DMS153 (cell line): ENCODE measurements at regions not wholly inside any gene's neighbourhood (a gene's known extent, or its start where the extent isn't known, plus 50 kb on each side); places are given as distances from the start of the nearest gene placed in this dataset.

Experiments used
- DNase-seq: peaks from one replicate; lab custom pipeline; 2025; lab: John Stamatoyannopoulos, UW

GRCh38 chr5:163622799-163623198 is 117.4 kb downstream of the MAT2B start:
- no peak for DNase-seq

GRCh38 chr5:163623524-163623923 is 118.1 kb downstream of the MAT2B start:
- no peak for DNase-seq

GRCh38 chr5:163623986-163624385 is 118.6 kb downstream of the MAT2B start:
- no peak for DNase-seq

GRCh38 chr5:163624431-163624830 is 119.0 kb downstream of the MAT2B start:
- DNase-seq: no peak

- no peak for DNase-seq
Observed at GRCh38 chr5:163626904-163627434, 121.5 kb downstream of the MAT2B start.

- no peak for DNase-seq
Observed at GRCh38 chr5:163631856-163632255, 126.4 kb downstream of the MAT2B start.

GRCh38 chr5:163633926-163634460 is 128.6 kb downstream of the MAT2B start:
- DNase-seq: no peak

GRCh38 chr5:163635631-163636030 is 130.2 kb downstream of the MAT2B start:
- DNase-seq: no peak

- DNase-seq: no peak
Observed at GRCh38 chr5:163642904-163643303, 137.5 kb downstream of the MAT2B start.

GRCh38 chr5:163645421-163646416 is 140.3 kb downstream of the MAT2B start:
- no peak for DNase-seq

GRCh38 chr5:163649514-163649913 is 144.1 kb downstream of the MAT2B start:
- no peak for DNase-seq

- no peak for DNase-seq
Observed at GRCh38 chr5:163653526-163653925, 148.1 kb downstream of the MAT2B start.

GRCh38 chr5:163658702-163659567 is 153.5 kb downstream of the MAT2B start:
- no peak for DNase-seq

- DNase-seq: no peak
Observed at GRCh38 chr5:163659568-163659902, 154.1 kb downstream of the MAT2B start.

- DNase-seq: no peak
Observed at GRCh38 chr5:163660486-163660885, 155.1 kb downstream of the MAT2B start.

GRCh38 chr5:163661360-163661759 is 155.9 kb downstream of the MAT2B start:
- DNase-seq: no peak

- DNase-seq: no peak
Observed at GRCh38 chr5:163670036-163670435, 164.6 kb downstream of the MAT2B start.

GRCh38 chr5:163677092-163677491 is 171.7 kb downstream of the MAT2B start:
- DNase-seq: no peak

- no peak for DNase-seq
Observed at GRCh38 chr5:163682234-163682633, 176.8 kb downstream of the MAT2B start.

GRCh38 chr5:163687414-163687813 is 182.0 kb downstream of the MAT2B start:
- DNase-seq: no peak

GRCh38 chr5:163692091-163692490 is 186.7 kb downstream of the MAT2B start:
- no peak for DNase-seq

GRCh38 chr5:163695830-163696578 is 190.6 kb downstream of the MAT2B start:
- DNase-seq: peak; percentile 25
